SH-SY5Y (cell line): ENCODE measurements at regions not wholly inside any gene's neighbourhood (a gene's known extent, or its start where the extent isn't known, plus 50 kb on each side); places are given as distances from the start of the nearest gene placed in this dataset.

Source experiments
- GATA2 ChIP-seq: IDR thresholded peaks from 2 replicates; pipeline ENCODE4 v1.6.1; 2011; ENCODE audit warnings: mild to moderate bottlenecking, low read depth, low read length
- GATA3 ChIP-seq: IDR thresholded peaks from 2 replicates; pipeline ENCODE4 v1.6.1; 2011; ENCODE audit warnings: low read depth, mild to moderate bottlenecking, low read length, moderate library complexity

DNA sequence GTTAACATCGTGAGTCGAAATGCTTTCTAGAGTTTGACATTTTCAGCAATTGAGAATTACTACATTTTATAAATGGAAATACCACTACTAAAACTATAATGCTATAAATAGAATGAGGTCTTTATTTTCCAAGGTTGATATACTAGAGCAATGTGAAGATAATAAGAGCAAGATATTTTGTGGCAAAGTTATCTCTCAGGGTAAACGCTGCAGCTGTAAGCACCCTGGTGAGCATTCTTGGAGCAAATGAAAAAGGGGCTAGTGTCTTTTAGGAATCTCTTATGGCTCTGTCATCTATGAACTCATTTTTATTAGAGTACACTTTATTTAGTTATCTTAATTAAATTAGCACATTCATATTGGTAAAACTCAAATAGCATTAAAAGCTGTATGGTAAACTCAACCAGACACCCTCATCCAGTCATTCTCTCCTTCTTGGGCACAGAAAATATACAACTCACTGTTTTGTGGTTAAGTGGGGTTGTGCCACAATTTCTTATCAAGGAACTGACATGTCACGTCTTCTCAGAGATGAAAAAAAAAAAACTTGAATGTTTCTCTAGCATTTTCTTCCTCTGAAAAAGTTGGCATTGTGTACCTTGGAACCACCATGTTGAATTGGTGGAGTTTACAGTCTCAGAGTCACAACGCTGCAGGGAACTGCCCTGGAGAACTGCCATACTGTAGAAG is 289.5 kb upstream of the PFKP start:
- TF ChIP-seq GATA2, result no peak
- TF ChIP-seq GATA3, result no peak
